BE2C (cell line): ENCODE measurements at regions not wholly inside any gene's neighbourhood (a gene's known extent, or its start where the extent isn't known, plus 50 kb on each side); places are given as distances from the start of the nearest gene placed in this dataset.

Source experiments
- DNase-seq: peaks from one replicate; pipeline ENCODE4 v3.0.0-alpha.2; 2020
- H3K27me3 ChIP-seq: fragments of 250-450 bp; sonication (Bioruptor Pico); 2 replicates; pipeline ENCODE4 v1.5.1; 2020; ENCODE audit warnings: mild to moderate bottlenecking
- H3K36me3 ChIP-seq: fragments of 250-450 bp; sonication (Bioruptor Pico); 2 replicates; pipeline ENCODE4 v1.5.1; 2020; ENCODE audit warnings: mild to moderate bottlenecking
- H3K4me1 ChIP-seq: fragments of 250-450 bp; sonication (Bioruptor Pico); 2 replicates; pipeline ENCODE4 v1.5.1; 2020
- H3K4me3 ChIP-seq: 2 replicates; pipeline ENCODE4 v1.5.1; 2011; ENCODE audit warnings: low read depth, low read length
- H3K9me3 ChIP-seq: fragments of 250-450 bp; sonication (Bioruptor Pico); 2 replicates; pipeline ENCODE4 v1.5.1; 2020
- TF ChIP-seq, protein P1 (sequence below): IDR thresholded peaks from 2 replicates; pipeline ENCODE4 v1.5.1; 2012; ENCODE audit warnings: mild to moderate bottlenecking, low read depth, low read length

DNA sequence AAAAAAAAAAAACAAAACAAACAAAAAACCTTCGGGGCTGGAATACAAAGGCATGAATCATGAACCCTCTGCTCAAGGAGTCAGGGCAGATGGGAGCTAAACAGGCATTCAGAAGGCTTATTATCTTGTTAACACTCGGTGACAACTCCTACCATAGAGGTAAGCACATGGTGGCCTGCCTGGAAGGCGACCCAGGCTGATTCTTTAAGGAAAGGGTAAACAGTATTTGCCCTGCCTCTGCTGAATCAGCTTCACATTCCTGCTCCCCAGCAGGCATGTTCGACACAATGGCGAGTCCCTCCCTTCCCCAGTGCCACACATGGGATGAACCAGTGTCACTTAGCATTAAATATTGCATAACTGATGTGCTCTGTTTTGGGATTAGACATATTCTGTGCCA, 191.9 kb downstream of the ARL4C start:
- H3K9me3 ChIP-seq, result no peaks in the 10 kb centered on the region
- no peak for DNase-seq
- no peak overlapping the region for H3K4me3 ChIP-seq
- no peaks in the 10 kb centered on the region for H3K4me1 ChIP-seq
- no peaks in the 10 kb centered on the region for H3K27me3 ChIP-seq
- no peaks in the 10 kb centered on the region for H3K36me3 ChIP-seq
- TF ChIP-seq, protein P1, sequence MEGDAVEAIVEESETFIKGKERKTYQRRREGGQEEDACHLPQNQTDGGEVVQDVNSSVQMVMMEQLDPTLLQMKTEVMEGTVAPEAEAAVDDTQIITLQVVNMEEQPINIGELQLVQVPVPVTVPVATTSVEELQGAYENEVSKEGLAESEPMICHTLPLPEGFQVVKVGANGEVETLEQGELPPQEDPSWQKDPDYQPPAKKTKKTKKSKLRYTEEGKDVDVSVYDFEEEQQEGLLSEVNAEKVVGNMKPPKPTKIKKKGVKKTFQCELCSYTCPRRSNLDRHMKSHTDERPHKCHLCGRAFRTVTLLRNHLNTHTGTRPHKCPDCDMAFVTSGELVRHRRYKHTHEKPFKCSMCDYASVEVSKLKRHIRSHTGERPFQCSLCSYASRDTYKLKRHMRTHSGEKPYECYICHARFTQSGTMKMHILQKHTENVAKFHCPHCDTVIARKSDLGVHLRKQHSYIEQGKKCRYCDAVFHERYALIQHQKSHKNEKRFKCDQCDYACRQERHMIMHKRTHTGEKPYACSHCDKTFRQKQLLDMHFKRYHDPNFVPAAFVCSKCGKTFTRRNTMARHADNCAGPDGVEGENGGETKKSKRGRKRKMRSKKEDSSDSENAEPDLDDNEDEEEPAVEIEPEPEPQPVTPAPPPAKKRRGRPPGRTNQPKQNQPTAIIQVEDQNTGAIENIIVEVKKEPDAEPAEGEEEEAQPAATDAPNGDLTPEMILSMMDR, result no peak

DNA sequence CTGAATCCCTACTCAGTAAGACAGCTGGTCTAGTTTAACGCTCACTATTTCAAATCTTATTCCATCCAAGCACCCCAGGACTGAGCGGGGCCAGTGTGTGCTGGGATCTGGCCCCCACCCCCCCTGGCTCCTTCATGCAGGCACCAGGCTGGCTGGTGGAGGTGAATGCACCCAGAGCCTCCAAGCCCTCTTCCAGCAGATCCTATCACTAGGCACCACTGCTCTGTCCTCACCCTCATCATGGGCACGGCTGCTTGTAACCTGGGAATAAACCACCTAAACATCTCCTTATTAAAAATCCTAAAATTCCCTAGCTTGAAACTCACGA, 194.3 kb downstream of the ARL4C start:
- TF ChIP-seq, protein P1, result no peak
- H3K9me3 ChIP-seq, result no peaks in the 10 kb centered on the region
- no peak for DNase-seq
- H3K36me3 ChIP-seq, result no peaks in the 10 kb centered on the region
- no peaks in the 10 kb centered on the region for H3K4me1 ChIP-seq
- no peaks in the 10 kb centered on the region for H3K27me3 ChIP-seq
- H3K4me3 ChIP-seq, result no peak overlapping the region

DNA sequence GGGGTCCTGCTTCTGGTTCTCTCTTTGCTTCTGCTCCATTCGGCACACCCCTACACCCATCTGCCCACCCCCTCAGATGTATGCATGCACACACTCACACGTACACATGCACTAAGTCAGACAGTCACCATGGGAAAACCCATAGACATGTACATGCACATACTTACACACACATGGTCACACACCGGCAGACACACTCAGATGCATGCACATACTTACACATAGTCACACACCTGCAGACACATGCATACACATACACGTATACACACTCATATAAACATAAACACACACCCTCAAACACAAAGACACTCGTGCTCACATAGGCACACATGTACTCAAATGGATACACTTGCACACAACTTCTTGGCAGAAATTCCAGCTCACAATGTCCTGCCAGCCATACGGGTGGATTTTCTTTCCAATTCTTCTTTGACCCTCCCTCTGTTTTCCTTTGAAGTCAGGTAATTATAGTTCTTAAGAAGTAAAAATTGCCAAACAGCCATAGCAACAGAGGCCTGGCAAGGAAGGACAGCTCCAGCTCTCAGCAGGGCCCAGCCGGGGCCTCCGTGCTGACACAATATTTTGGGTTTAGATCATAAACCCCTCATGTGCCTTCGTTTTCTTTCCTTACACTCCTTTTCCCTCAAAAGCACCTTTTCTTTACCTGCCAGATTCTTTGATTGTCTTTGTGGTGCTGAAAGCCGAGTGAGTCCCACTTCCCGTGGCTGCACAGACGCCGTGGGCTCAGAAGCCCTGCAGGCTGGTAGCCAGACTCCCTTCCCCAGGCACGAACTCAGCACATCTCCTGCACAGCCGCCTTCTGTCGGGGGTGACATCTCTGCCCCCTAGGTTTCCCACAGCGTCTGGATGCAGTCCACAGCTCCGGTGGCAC, 195.7 kb downstream of the ARL4C start:
- no peaks in the 10 kb centered on the region for H3K27me3 ChIP-seq
- H3K36me3 ChIP-seq, result no peaks in the 10 kb centered on the region
- H3K4me3 ChIP-seq, result no peak overlapping the region
- H3K9me3 ChIP-seq, result no peaks in the 10 kb centered on the region
- TF ChIP-seq, protein P1, result no peak
- DNase-seq, result no peak
- no peaks in the 10 kb centered on the region for H3K4me1 ChIP-seq

DNA sequence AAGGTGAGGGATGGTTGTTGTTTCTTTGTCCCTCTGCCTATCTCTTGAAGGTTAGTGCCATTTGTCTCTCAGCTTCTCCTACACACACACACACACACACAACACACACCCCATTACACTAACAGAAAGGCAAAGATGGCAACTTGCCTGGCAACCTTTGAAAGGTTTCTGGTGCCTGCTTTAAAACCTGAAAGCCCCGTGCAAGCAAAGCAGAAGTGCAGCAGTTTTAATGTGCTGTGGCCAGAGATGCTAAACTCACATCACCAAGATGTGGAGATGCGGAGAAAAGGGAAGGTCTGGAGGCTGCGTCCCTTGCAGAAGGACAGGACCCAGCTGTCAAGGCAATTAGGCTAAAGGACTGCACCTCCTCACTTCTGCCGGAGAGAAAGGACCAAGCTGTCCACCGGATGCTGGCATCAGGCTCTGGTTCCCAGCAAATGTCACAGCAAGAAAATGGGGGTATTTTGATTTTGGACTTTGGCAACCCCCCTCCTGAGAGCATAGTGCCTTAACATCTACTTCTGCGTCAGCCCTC, 196.4 kb downstream of the ARL4C start:
- no peak for DNase-seq
- Histone ChIP-seq H3K4me3 (no peak overlapping the region), H3K36me3 (no peaks in the 10 kb centered on the region), H3K9me3 (no peaks in the 10 kb centered on the region), H3K4me1 (no peaks in the 10 kb centered on the region), H3K27me3 (no peaks in the 10 kb centered on the region)
- TF ChIP-seq, protein P1, result no peak

DNA sequence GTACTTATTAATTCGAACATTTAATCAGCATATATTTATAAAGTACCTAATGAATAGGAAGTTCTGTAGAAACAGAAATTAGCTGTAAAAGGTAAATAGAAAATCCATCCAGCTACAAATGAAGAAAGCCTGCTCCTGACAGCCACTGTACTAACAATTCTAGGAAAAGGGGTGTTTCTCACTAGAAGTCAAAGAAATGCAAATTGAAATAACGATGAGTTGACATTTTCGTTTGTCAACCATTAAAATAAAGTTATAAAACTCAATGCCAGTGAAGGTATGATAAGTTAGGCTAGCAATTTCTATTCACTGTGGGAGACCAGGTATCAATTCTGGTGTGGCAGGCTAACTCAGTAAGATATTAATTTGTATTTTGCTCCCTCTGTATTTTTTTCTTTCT, 198.0 kb downstream of the ARL4C start:
- Histone ChIP-seq H3K4me3 (no peak overlapping the region), H3K9me3 (no peaks in the 10 kb centered on the region), H3K27me3 (no peaks in the 10 kb centered on the region), H3K36me3 (no peaks in the 10 kb centered on the region), H3K4me1 (no peaks in the 10 kb centered on the region)
- TF ChIP-seq, protein P1, result no peak
- DNase-seq, result no peak

DNA sequence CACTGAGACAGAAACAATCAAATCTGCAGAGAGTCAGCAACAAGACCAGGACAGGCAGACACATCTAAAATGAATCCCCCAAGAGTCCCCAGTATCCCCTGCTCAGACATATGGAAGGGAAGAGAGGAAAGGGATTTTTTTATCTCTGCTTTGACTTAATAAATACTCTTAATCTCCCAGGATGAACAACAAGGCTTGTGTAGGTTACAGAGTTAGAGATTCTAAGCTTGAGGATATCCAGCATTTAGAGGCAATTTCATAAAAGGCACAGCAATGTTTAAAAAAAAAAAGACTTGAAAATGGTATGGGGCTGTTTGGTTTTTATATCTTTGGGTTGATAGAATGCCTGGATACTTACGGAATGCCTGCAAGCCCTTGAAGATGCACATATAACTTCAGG, 199.9 kb downstream of the ARL4C start:
- Histone ChIP-seq H3K4me1 (no peaks in the 10 kb centered on the region; the same call in 1 of the 2 replicates), H3K9me3 (no peaks in the 10 kb centered on the region), H3K4me3 (no peak overlapping the region), H3K36me3 (no peaks in the 10 kb centered on the region), H3K27me3 (no peaks in the 10 kb centered on the region)
- TF ChIP-seq, protein P1, result no peak
- no peak for DNase-seq
